Caco-2 (cell line): ENCODE measurements at regions not wholly inside any gene's neighbourhood (a gene's known extent, or its start where the extent isn't known, plus 50 kb on each side); places are given as distances from the start of the nearest gene placed in this dataset.

ENCODE experiments used
- BruUV-seq: library from RNA; stranded (reverse); fragments of 400-500 nt; replicated peaks from 2 replicates; lab custom pipeline; 2021; lab: Mats Ljungman, UMichigan
- CTCF ChIA-PET: fragments of 300-600 bp; sonication (Branson Sonifier 250); formaldehyde crosslinking; loops from one replicate; lab custom pipeline; 2022; ENCODE audit warnings: antibody characterized with exemption; lab: Charles Lee
- POLR2A ChIA-PET: fragments of 300-600 bp; sonication (Branson Sonifier 250); formaldehyde crosslinking; loops from one replicate; lab custom pipeline; 2022; ENCODE audit warnings: antibody characterized with exemption; lab: Charles Lee
- DNase-seq, 2 experiments: peaks; one replicate each; pipeline versions ENCODE4 v3.0.0 to v3.0.0-alpha.2; 2020 to 2022
- H3K27me3 ChIP-seq: replicated peaks from 2 replicates; pipeline ENCODE4 v1.6.0; 2011; ENCODE audit warnings: low read length; ENCODE audit not compliant: control insufficient read depth, insufficient read depth
- H3K36me3 ChIP-seq: 2 replicates; pipeline ENCODE4 v1.5.1; 2011; ENCODE audit warnings: low read length; ENCODE audit not compliant: control insufficient read depth, insufficient read depth
- H3K4me1 ChIP-seq: fragments of 250-450 bp; sonication (Bioruptor Pico); 2 replicates; pipeline ENCODE4 v1.5.1; 2020; ENCODE audit warnings: mild to moderate bottlenecking
- H3K4me3 ChIP-seq: 2 replicates; pipeline ENCODE4 v1.5.1; 2011; ENCODE audit warnings: low read depth, mild to moderate bottlenecking, control low read depth, low read length
- H3K9me3 ChIP-seq: fragments of 250-450 bp; sonication (Bioruptor Pico); 2 replicates; pipeline ENCODE4 v1.5.1; 2020; ENCODE audit warnings: mild to moderate bottlenecking, moderate library complexity
- H3K27ac Mint-ChIP-seq: one replicate; pipeline ENCODE4 v1.8.0; 2022; ENCODE audit warnings: mixed read lengths; ENCODE audit not compliant: unreplicated experiment
- H3K27me3 Mint-ChIP-seq: one replicate; pipeline ENCODE4 v1.8.0; 2022; ENCODE audit warnings: mixed read lengths; ENCODE audit not compliant: insufficient read depth, unreplicated experiment
- H3K36me3 Mint-ChIP-seq: one replicate; pipeline ENCODE4 v1.8.0; 2022; ENCODE audit warnings: mild to moderate bottlenecking, mixed read lengths; ENCODE audit not compliant: insufficient read depth, unreplicated experiment
- H3K4me1 Mint-ChIP-seq: one replicate; pipeline ENCODE4 v1.8.0; 2022; ENCODE audit warnings: low read depth, mixed read lengths; ENCODE audit not compliant: unreplicated experiment
- H3K4me3 Mint-ChIP-seq: one replicate; pipeline ENCODE4 v1.8.0; 2022; ENCODE audit warnings: mild to moderate bottlenecking, moderate library complexity, mixed read lengths; ENCODE audit not compliant: unreplicated experiment
- H3K9me3 Mint-ChIP-seq: one replicate; pipeline ENCODE4 v1.8.0; 2022; ENCODE audit warnings: mixed read lengths; ENCODE audit not compliant: unreplicated experiment
- CTCF ChIP-seq, 2 experiments: fragments of 200-600 bp in 1 of 2; IDR thresholded peaks; 1 replicate in 1 of 2; 2 replicates in 1 of 2; pipeline versions ENCODE4 v1.5.1 to v1.8.0; 2011 to 2022; ENCODE audit warnings: antibody characterized with exemption in 1 of 2, control low read depth in 1 of 2, inconsistent platforms in 1 of 2, low read depth in 1 of 2, low read length in 1 of 2, mild to moderate bottlenecking in 1 of 2, moderate library complexity in 1 of 2; ENCODE audit not compliant: insufficient read depth in 1 of 2, severe bottlenecking in 1 of 2, unreplicated experiment in 1 of 2
- intact Hi-C: fragments of 100-400 bp; cut with micrococcal nuclease; formaldehyde crosslinking; loops from one replicate; pipeline ENCODE4 v1.10.0; 2022; ENCODE audit not compliant: unreplicated experiment

GRCh38 chr22:47762141-47762540 is 999.7 kb downstream of the TBC1D22A start:
- Histone ChIP-seq H3K36me3 (no peaks in the 10 kb centered on the region), H3K9me3 (no peaks in the 10 kb centered on the region), H3K4me1 (no peaks in the 10 kb centered on the region), H3K27me3 (no peaks in the 10 kb centered on the region), H3K4me3 (no peak overlapping the region)
- TF ChIP-seq CTCF (IDR thresholded peaks at IDR 0.05; ENCODE audit: insufficient read depth in 1 of 2, low read depth in 1 of 2, low read length in 1 of 2, severe bottlenecking in 1 of 2, unreplicated experiment in 1 of 2): no peak
- ChIA-PET CTCF (no interaction called here), POLR2A (no interaction called here)
- Mint-ChIP-seq H3K27me3 (no peaks in the 10 kb centered on the region), H3K4me1 (no peaks in the 10 kb centered on the region), H3K9me3 (no peaks in the 10 kb centered on the region), H3K4me3 (no peak overlapping the region), H3K27ac (no peak overlapping the region), H3K36me3 (no peaks in the 10 kb centered on the region)
- no peak for DNase-seq
- BruUV-seq: no TSS peak
- intact Hi-C loops: no loop called here

DNA sequence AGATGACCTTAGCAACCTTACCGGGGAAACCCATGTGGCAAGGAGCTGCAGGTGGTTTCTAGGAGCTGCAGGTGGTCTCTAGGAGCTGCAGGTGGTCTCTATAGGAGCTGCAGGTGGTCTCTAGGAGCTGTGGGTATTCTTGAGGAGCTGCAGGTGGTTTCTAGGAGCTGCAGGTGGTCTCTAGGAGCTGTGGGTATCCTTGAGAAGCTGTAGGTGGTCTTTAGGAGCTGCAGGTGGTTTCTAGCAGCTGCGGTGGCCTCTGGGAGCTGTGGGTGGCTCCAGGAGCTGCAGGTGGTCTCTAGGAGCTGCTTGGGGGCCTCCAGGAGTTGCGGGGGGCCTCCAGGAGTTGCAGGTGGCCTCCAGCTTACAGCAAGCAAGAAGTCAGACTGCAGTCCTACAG is 997.5 kb downstream of the TBC1D22A start:
- H3K4me3 ChIP-seq: no peak overlapping the region
- BruUV-seq: no TSS peak
- CTCF ChIA-PET: interaction anchor here (0.6 kb wide), 1 partner anchor 835 kb away, joined by 3 read pairs; no protein-coding TSS in a partner anchor

GRCh38 chr22:47757741-47758140 is 995.3 kb downstream of the TBC1D22A start:
- H3K36me3 ChIP-seq: no peaks in the 10 kb centered on the region
- DNase-seq: no peak
- CTCF ChIA-PET: no interaction called here
- H3K27me3 ChIP-seq: no peaks in the 10 kb centered on the region
- Mint-ChIP-seq H3K36me3 (no peaks in the 10 kb centered on the region), H3K27me3 (no peaks in the 10 kb centered on the region), H3K4me3 (no peak overlapping the region), H3K9me3 (no peaks in the 10 kb centered on the region), H3K4me1 (no peaks in the 10 kb centered on the region), H3K27ac (no peak overlapping the region)
- H3K4me3 ChIP-seq: no peak overlapping the region
- no TSS peak for BruUV-seq
- no peak for TF ChIP-seq CTCF (IDR thresholded peaks at IDR 0.05; ENCODE audit: insufficient read depth in 1 of 2, low read depth in 1 of 2, low read length in 1 of 2, severe bottlenecking in 1 of 2, unreplicated experiment in 1 of 2)
- intact Hi-C loops: no loop called here
- no peaks in the 10 kb centered on the region for H3K9me3 ChIP-seq
- POLR2A ChIA-PET: no interaction called here
- H3K4me1 ChIP-seq: no peaks in the 10 kb centered on the region

More for the DNA sequence above, 997.5 kb downstream of the TBC1D22A start:
- intact Hi-C loops: no loop called here
- H3K9me3 ChIP-seq: no peaks in the 10 kb centered on the region
- H3K4me1 ChIP-seq: no peaks in the 10 kb centered on the region
- POLR2A ChIA-PET: no interaction called here
- H3K36me3 ChIP-seq: no peaks in the 10 kb centered on the region
- no peak for TF ChIP-seq CTCF (IDR thresholded peaks at IDR 0.05; ENCODE audit: insufficient read depth in 1 of 2, low read depth in 1 of 2, low read length in 1 of 2, severe bottlenecking in 1 of 2, unreplicated experiment in 1 of 2)
- Mint-ChIP-seq H3K4me3 (no peak overlapping the region), H3K27ac (no peak overlapping the region), H3K36me3 (no peaks in the 10 kb centered on the region), H3K27me3 (no peaks in the 10 kb centered on the region), H3K4me1 (no peaks in the 10 kb centered on the region), H3K9me3 (no peaks in the 10 kb centered on the region)
- no peaks in the 10 kb centered on the region for H3K27me3 ChIP-seq
- no peak for DNase-seq
